GM18502 (cell line): ENCODE measurements at regions not wholly inside any gene's neighbourhood (a gene's known extent, or its start where the extent isn't known, plus 50 kb on each side); places are given as distances from the start of the nearest gene placed in this dataset.
"Not testable (repeated sequence)": the region's sequence is repeated elsewhere in the genome, so short reads cannot be mapped to it uniquely, and the experiment has no call there.

ENCODE experiments used
- ATAC-seq: cut with Tn5 transposase; IDR thresholded peaks from one replicate; pipeline ENCODE4 v1.9.1; 2021; ENCODE audit warnings: mild to moderate bottlenecking; ENCODE audit not compliant: unreplicated experiment, poor library complexity

DNA sequence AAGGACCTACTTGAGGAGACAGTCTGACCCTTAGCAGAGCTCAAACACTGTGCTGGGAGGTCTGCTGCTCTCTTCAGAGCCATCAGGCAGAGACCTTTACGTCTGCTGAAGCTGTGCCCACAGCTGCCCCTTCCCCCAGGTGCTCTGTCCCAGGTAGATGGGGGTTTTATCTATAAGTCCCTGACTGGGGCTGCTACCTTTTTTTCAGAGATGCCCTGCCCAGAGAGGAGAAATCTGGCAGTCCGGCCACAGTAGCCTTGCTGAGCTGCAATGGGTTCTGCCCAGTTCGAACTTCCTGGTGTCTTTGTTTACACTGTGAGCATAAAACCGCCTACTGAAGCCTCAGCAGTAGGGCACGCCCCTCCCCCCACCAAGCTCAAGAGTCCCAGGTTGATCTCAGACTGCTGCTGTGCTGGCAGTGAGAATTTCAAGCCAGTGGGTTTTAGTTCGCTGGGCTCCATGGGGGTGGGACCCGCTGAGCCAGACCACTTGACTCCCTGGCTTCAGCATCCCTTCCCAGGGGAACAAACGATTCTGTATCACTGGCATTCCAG is 381.2 kb downstream of the XPNPEP1 start:
- not testable (repeated sequence) for ATAC-seq

GRCh38 chr10:109534193-109534592 is 389.1 kb downstream of the XPNPEP1 start:
- no peak for ATAC-seq

- ATAC-seq = no peak
Observed at GRCh38 chr10:109529258-109529657, 394.1 kb downstream of the XPNPEP1 start.

GRCh38 chr10:109517748-109518147 is 405.6 kb downstream of the XPNPEP1 start:
- no peak for ATAC-seq

DNA sequence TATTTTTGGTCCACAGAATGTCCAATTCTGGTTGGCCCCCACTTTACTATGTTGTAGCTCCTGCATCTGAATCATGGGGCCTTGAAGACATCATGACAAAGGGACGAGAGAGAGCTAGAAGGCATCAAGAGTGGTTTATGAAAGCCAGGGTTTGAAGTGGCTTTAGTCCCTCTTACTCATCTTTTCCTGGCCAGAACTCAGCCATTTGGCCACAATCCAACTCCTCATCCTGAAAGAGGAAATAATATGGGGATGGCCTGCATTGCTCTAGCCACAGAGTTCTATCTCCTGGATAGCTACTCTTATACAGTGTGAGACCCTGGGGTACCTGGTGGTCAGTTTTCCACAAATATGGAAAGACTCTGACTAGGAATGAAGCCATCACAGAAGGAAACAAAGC is 418.9 kb downstream of the XPNPEP1 start:
- ATAC-seq = no peak

- no peak for ATAC-seq
Observed at GRCh38 chr10:109487691-109488090, 435.6 kb downstream of the XPNPEP1 start.

- ATAC-seq = no peak
Observed at GRCh38 chr10:109480836-109481235, 442.5 kb downstream of the XPNPEP1 start.

DNA sequence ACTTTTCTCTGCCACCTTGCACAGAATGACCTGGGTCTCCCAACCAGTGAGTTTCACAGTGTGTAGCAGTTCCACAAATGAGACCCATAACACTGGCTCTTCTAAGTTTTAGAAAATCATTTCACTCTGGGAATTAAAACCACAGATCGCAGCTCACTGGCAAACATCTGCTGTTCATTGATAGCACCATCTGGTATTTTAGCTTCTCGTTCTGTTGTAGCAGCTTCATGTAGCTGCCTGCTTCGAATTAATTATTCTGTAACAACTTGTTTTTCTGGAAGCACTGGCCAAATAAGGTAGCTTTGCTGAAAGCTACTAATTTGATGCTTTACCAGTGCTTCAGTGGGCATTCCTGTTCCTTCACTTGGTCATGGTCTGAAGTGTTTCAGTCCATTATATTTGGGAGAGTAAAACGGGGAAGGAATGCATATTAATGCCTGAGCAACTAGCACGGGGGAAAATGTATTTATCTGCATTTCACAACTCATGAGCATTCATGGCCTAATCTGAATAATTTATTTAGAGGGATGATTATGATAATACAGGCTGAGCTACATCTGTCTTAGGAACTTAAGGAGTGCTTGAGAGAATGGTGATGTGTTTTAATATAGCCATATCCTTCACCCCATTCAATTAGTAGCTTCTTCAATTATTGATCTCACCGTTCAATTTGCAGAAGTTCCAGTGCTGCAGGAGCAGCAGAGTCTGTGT is 447.4 kb downstream of the XPNPEP1 start:
- no peak for ATAC-seq

DNA sequence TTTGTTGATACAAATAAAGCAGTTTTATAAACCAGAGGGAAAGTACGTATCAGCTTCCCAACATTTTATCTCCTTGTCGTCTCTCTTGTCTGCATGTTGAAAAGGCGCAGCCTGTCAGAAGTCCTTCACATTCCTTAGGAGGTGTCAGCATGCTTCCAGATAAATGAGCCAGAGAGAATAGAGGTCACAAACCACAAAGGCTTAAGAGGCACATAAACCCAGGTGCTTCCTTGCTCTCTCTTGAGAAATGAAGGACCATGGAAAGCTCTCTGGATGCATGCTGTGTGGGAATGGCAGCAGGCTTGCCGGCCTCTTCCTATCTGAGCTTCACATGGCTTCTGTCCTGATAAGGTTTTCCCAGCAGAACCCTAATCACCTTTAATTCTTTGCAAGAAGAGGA is 448.5 kb downstream of the XPNPEP1 start:
- ATAC-seq = no peak

DNA sequence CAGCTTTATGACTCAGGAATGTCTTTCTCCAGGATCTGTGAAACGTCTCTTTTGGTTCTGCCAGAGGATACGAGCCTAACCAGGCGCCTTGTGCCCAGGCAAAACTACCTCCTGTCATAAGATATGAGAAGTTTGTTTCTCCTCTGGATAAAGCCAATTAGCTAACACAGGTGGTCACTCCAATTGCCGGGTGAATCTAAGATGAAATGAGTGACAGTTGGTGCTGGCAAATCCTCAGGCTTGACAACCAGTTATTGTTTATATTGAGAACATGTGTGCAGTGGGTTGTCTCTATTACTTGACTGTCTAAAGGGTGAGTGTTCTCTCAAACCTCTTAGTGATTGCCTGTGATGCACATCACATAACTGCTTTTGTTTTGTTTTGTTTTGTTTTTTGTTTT is 449.1 kb downstream of the XPNPEP1 start:
- ATAC-seq = no peak

GRCh38 chr10:109467551-109467950 is 455.8 kb downstream of the XPNPEP1 start:
- no peak for ATAC-seq

- ATAC-seq = no peak
Observed at GRCh38 chr10:109464949-109465348, 458.4 kb downstream of the XPNPEP1 start.

GRCh38 chr10:109457302-109457638 is 466.0 kb downstream of the XPNPEP1 start:
- no peak for ATAC-seq

DNA sequence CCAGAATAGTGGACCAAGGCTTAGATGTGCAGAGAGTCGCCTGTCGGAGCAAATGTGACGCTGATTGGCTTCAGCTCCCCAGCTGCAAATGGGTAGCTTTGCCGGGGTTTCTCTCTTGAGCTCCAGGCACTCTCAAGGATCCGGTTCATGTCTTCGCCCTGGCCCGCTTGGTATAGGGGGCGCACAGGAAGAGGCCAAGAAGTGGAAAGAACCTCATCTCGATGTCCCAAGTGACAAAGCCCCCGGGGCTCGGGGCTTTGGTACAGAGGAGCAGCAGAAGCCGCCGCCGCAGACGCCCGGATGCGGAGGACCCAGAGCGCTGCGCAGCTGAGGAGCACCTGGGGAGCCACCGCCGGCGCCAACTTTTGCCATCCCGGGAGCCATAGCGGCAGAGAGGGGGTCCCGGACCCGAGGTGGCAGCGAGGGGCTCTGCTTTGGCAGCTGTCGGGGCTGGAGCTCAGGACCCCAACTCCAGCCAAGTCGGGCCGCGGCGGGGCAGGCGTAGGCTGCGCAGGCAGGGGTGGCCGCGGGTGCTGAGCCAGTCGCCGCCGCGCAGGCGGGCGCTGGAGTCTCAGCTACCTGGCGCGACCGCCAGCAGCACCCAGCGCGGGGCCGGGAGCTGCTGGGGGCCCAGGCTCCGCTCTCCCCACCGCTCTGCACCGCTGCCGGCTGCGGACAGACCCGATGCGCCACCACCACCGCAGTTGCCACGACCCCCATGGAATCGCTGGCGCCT is 466.6 kb downstream of the XPNPEP1 start:
- no peak for ATAC-seq

GRCh38 chr10:109454691-109455090 is 468.6 kb downstream of the XPNPEP1 start:
- ATAC-seq = no peak

DNA sequence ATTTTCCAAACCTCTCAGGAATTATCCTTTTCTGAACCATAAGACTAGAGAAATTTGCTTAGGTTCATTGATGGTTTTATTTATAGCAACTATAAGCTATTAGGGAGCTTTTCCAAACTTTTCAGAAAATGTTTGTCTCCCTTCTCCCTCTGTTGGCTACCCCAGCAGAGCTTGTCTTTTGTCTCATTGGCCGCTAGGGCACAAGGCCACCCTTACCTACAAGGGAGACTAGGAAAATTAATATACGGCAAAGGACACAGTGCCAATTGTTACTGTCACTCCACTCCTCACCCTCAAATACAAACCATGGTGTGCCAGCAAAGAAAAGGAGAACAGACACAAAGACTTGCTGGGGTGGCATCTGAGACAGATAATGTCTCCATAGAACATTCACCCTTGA is 471.4 kb downstream of the XPNPEP1 start:
- ATAC-seq = no peak

- no peak for ATAC-seq
Observed at GRCh38 chr10:109450702-109451101, 472.6 kb downstream of the XPNPEP1 start.

DNA sequence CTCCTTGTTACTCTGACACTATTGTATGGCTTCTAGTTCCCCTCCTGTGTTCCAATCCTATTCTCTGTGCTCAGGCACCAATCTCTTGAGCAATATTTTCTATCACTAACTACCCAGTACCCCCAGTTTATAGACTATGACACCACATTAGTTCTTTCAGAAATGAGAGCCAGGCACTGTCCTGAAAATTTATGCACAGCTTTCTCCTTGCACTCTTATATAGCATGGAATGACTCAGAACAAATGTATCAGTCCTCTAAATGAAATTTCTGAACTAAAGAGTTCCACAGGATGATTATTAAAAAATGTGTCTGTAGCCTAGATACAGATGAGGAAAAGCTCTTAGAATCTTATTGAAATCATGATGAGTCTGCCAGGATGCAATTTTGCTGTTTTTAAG is 489.9 kb downstream of the XPNPEP1 start:
- no peak for ATAC-seq

DNA sequence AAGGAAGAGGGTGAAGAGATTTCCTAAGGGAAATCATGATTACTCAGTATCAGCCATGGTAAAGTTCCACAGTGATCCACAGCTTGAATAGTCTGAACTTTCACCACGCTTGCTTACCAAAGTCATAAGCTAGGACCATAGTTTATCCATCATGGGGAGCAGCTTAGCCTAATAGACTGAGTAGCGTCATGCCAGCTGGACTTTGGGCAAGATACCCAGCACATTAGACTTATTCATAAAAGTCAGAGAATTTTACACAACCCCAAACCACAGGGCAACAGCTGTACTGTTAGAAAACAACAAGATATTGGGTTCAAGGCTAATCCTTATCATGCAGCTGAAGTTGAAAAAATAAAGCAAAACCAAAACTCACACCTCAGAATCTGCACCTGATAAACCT is 491.0 kb downstream of the XPNPEP1 start:
- ATAC-seq = no peak

DNA sequence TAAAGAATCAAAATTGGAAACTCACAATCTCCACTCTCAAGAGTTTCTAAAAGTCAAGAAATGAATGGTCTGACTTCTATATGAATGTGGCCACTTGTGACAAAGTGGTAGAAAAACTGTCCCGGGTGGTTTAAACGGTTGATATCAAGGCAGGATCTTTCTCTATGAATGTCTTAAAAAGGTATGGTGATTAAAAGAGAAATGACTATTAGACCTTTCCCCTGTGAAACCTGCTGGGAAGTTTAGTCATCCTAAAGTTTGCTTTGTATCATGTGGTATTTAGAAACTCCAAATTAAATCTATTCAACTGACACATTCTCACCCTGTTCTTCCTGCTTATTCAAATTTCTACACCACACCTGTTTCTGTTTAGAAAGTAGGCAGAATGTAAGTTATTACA is 492.5 kb downstream of the XPNPEP1 start:
- no peak for ATAC-seq

DNA sequence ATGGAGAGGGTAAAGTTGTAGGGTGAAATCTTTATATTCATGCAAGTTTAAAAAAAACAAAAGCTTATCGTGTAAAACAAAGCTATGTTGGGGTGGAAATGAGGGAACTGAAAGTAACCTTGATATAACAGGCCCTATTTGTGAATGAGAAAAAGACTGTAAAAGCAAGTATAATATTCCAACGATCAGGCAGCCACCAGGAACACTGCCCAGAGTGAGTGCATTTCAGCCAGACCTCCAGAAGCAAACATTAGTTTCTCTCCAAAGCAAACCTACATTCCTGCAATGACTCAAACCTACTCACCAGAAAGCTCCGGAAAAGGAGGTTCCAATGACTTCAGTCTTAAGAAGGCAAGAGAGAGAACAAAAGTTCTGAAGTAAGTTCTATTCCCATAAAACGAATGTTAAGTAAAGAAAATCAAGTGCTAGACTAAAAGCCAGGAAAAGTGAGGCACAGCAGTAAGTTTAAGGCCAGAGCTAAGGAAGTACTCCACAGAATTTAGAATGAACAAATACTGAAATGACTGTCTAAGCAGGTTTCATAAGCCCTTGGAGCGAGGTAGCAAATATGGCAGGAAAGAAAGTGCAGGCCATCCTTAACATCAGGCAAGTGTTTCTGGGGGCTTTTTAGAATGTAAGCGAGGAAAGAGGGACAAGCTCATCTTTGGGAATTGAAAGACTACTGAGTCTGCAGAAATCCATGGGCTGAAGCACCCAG is 493.1 kb downstream of the XPNPEP1 start:
- ATAC-seq = no peak
